OCI-LY1 (cell line): ENCODE measurements at regions not wholly inside any gene's neighbourhood (a gene's known extent, or its start where the extent isn't known, plus 50 kb on each side); places are given as distances from the start of the nearest gene placed in this dataset.

Experiments
- H2AFZ ChIP-seq: fragments of 200-600 bp; sonication (generic), shearing (Covaris generic); 2 replicates; pipeline ENCODE4 v1.6.0; 2014; ENCODE audit warnings: antibody characterized with exemption, mild to moderate bottlenecking, low read length
- H3F3A ChIP-seq: fragments of 200-600 bp; sonication (generic), shearing (Covaris generic); 2 replicates; pipeline ENCODE4 v1.6.0; 2014; ENCODE audit warnings: mild to moderate bottlenecking, antibody characterized with exemption, low read length, moderate library complexity; ENCODE audit not compliant: insufficient read depth
- H3K27ac ChIP-seq: fragments of 200-600 bp; sonication (generic); 2 replicates; pipeline ENCODE4 v1.5.1; 2014; ENCODE audit warnings: low read length, mixed run types, mild to moderate bottlenecking, low read depth; ENCODE audit not compliant: poor library complexity, severe bottlenecking
- H3K27me3 ChIP-seq: fragments of 200-600 bp; sonication (generic); 2 replicates; pipeline ENCODE4 v1.6.0; 2014; ENCODE audit warnings: antibody characterized with exemption, mild to moderate bottlenecking, low read length, moderate library complexity; ENCODE audit not compliant: insufficient read depth
- H3K36me3 ChIP-seq: fragments of 200-600 bp; sonication (generic); 2 replicates; pipeline ENCODE4 v1.6.1; 2014; ENCODE audit warnings: mild to moderate bottlenecking, antibody characterized with exemption, low read length, moderate library complexity, mixed read lengths; ENCODE audit not compliant: insufficient read depth
- H3K4me1 ChIP-seq: fragments of 200-600 bp; sonication (generic); 2 replicates; pipeline ENCODE4 v1.5.1; 2014; ENCODE audit warnings: mild to moderate bottlenecking, low read length, moderate library complexity; ENCODE audit not compliant: insufficient read depth, severe bottlenecking
- H3K4me2 ChIP-seq: fragments of 200-600 bp; sonication (generic), shearing (Covaris generic); 2 replicates; pipeline ENCODE4 v1.6.1; 2014; ENCODE audit warnings: low read length
- H3K4me3 ChIP-seq: fragments of 200-600 bp; sonication (generic); 2 replicates; pipeline ENCODE4 v1.5.1; 2014; ENCODE audit warnings: low read length, low read depth, mild to moderate bottlenecking, mixed read lengths; ENCODE audit not compliant: poor library complexity, severe bottlenecking
- H3K79me2 ChIP-seq: fragments of 200-600 bp; shearing (Covaris generic); 2 replicates; pipeline ENCODE4 v1.6.1; 2016; ENCODE audit warnings: mixed run types, low read length, mixed read lengths; ENCODE audit not compliant: insufficient read depth
- H3K9ac ChIP-seq: fragments of 200-600 bp; sonication (generic), shearing (Covaris generic); 2 replicates; pipeline ENCODE4 v1.6.1; 2014; ENCODE audit warnings: mild to moderate bottlenecking, low read length, mixed read lengths
- H3K9me2 ChIP-seq: fragments of 200-600 bp; sonication (generic), shearing (Covaris generic); 2 replicates; pipeline ENCODE4 v1.6.1; 2014; ENCODE audit warnings: low read depth, mild to moderate bottlenecking, low read length, mixed read lengths
- H3K9me3 ChIP-seq: fragments of 200-600 bp; shearing (Covaris generic); 2 replicates; pipeline ENCODE4 v1.6.1; 2014; ENCODE audit warnings: low read length, mixed read lengths
- H4K20me1 ChIP-seq: fragments of 200-600 bp; sonication (generic), shearing (Covaris generic); 2 replicates; pipeline ENCODE4 v1.6.0; 2016; ENCODE audit warnings: mild to moderate bottlenecking, low read length; ENCODE audit not compliant: insufficient read depth
- EZH2 ChIP-seq: fragments of 200-600 bp; sonication (generic), shearing (Covaris generic); IDR thresholded peaks from 2 replicates; pipeline ENCODE4 v1.8.0; 2017; ENCODE audit warnings: borderline replicate concordance, mixed run types, mild to moderate bottlenecking, antibody characterized with exemption, low read length, moderate library complexity, mixed read lengths
- TF ChIP-seq, protein P1 (sequence below): fragments of 200-600 bp; sonication (generic), shearing (Covaris generic); IDR thresholded peaks from 2 replicates; pipeline ENCODE4 v1.5.1; 2017; ENCODE audit warnings: mild to moderate bottlenecking, antibody characterized with exemption, low read length, moderate library complexity, mixed read lengths

DNA sequence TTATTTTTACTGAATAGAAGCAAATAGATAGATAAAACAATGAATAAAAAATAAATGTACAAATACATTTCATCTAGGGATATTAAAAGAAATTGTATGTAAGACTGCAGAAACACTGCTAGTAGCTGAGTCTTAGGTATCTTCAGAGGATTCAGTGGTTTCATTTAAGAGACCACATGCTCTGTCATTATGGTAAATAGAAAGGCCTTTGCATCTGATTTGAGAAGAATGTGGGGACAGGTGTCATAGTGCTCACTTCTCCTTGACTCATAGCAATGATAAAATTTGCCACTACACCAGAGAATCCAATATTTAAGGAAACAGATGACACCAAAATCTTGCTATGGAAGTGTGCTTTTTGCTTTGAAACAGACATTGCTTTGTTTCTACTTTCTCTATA, 59.8 kb upstream of the PPP1R2C start:
- H3K9me3 ChIP-seq: no peaks in the 10 kb centered on the region
- H3K27me3 ChIP-seq: no peaks in the 10 kb centered on the region
- H3K9me2 ChIP-seq: no peaks in the 10 kb centered on the region
- H4K20me1 ChIP-seq: no peaks in the 10 kb centered on the region
- no peak overlapping the region for H3K4me3 ChIP-seq
- H3K36me3 ChIP-seq: no peaks in the 10 kb centered on the region
- TF ChIP-seq, protein P1, sequence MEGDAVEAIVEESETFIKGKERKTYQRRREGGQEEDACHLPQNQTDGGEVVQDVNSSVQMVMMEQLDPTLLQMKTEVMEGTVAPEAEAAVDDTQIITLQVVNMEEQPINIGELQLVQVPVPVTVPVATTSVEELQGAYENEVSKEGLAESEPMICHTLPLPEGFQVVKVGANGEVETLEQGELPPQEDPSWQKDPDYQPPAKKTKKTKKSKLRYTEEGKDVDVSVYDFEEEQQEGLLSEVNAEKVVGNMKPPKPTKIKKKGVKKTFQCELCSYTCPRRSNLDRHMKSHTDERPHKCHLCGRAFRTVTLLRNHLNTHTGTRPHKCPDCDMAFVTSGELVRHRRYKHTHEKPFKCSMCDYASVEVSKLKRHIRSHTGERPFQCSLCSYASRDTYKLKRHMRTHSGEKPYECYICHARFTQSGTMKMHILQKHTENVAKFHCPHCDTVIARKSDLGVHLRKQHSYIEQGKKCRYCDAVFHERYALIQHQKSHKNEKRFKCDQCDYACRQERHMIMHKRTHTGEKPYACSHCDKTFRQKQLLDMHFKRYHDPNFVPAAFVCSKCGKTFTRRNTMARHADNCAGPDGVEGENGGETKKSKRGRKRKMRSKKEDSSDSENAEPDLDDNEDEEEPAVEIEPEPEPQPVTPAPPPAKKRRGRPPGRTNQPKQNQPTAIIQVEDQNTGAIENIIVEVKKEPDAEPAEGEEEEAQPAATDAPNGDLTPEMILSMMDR: no peak
- no peak for TF ChIP-seq EZH2
- H3K4me1 ChIP-seq: peaks cover 27% of the 10 kb centered on the region
- peak overlapping the region; percentile 28 for H3K27ac ChIP-seq
- no peaks in the 10 kb centered on the region for H3K79me2 ChIP-seq
- H3K4me2 ChIP-seq: no peak overlapping the region
- no peak overlapping the region for H2AFZ ChIP-seq
- H3F3A ChIP-seq: no peaks in the 10 kb centered on the region
- no peak overlapping the region for H3K9ac ChIP-seq

DNA sequence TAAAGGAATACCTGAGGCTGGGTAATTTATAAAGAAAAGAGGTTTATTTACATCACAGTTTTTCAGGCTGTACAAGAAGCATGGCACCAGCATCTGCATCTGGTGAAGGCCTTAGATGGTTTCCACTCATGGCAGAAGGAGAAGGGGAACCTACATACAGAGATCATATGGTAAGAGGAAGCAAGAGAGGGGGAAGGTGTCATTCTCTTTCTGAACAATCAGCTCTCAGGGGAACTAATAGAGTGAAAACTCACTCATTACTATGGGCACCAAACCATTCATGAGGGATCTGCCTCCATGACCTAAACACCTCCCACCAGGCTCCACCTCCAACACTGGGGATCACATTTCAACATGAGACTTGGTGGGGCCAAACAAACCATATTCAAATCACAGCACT, 61.7 kb upstream of the PPP1R2C start:
- H3K27me3 ChIP-seq: no peaks in the 10 kb centered on the region
- TF ChIP-seq, protein P1: no peak
- H2AFZ ChIP-seq: no peak overlapping the region
- no peaks in the 10 kb centered on the region for H3K79me2 ChIP-seq
- no peaks in the 10 kb centered on the region for H3F3A ChIP-seq
- H3K9me3 ChIP-seq: no peaks in the 10 kb centered on the region
- H3K36me3 ChIP-seq: no peaks in the 10 kb centered on the region
- no peak overlapping the region for H3K4me3 ChIP-seq
- peaks cover 18% of the 10 kb centered on the region for H3K4me1 ChIP-seq
- no peak overlapping the region for H3K4me2 ChIP-seq
- no peaks in the 10 kb centered on the region for H3K9me2 ChIP-seq
- H3K27ac ChIP-seq: no peak overlapping the region
- H4K20me1 ChIP-seq: no peaks in the 10 kb centered on the region
- no peak overlapping the region for H3K9ac ChIP-seq

DNA sequence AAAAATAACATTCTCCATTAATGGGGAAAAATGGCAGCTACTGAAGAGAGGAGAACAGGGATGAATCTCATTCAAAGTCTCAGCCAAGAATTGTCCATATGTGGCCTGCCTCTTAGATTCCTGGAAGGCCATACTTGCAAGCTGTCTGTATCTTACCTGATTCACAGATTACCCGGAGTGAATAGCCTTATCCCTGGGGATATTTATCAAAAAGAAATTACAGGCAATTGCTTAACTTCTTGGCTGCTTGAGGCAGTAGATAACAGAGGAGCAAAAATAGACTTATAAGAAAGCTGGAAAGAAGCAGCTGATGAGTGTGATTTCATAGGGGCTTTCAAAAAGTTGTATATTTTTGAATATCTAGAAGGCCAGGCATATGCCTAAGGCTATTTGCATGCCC, 68.8 kb upstream of the PPP1R2C start:
- Histone ChIP-seq H2AFZ (no peak overlapping the region), H3K4me3 (no peak overlapping the region), H3K79me2 (no peaks in the 10 kb centered on the region), H3K27ac (no peak overlapping the region), H3K9me3 (no peaks in the 10 kb centered on the region), H4K20me1 (no peaks in the 10 kb centered on the region), H3K4me2 (no peak overlapping the region), H3K9me2 (no peaks in the 10 kb centered on the region), H3K9ac (no peak overlapping the region), H3F3A (no peaks in the 10 kb centered on the region), H3K27me3 (no peaks in the 10 kb centered on the region), H3K36me3 (no peaks in the 10 kb centered on the region), H3K4me1 (no peaks in the 10 kb centered on the region)
- TF ChIP-seq EZH2: no peak
- TF ChIP-seq, protein P1: no peak
